ENCODE measurements at regions not wholly inside any gene's neighbourhood (a gene's known extent, or its start where the extent isn't known, plus 50 kb on each side); places are given as distances from the start of the nearest gene placed in this dataset.

- Histone ChIP-seq H3K79me2 (replicated peaks; ENCODE audit: insufficient read depth, low read length) (no peaks in the 10 kb centered on the region), H3K4me3 (ENCODE audit: low read length) (no peak overlapping the region), H3K36me3 (ENCODE audit: insufficient read depth, low read length) (no peaks in the 10 kb centered on the region), H3K27me3 (ENCODE audit: insufficient read depth, low read depth, low read length) (no peaks in the 10 kb centered on the region), H3K9ac (ENCODE audit: low read length) (no peak overlapping the region), H3K9me3 (ENCODE audit: low read length) (no peaks in the 10 kb centered on the region), H3K9me2 (ENCODE audit: insufficient read depth, low read length) (no peaks in the 10 kb centered on the region), H2AFZ (ENCODE audit: low read depth, low read length) (no peak overlapping the region), H3K27ac (ENCODE audit: low read length) (no peak overlapping the region), H3K4me2 (ENCODE audit: low read length) (no peak overlapping the region), H4K20me1 (ENCODE audit: insufficient read depth) (no peaks in the 10 kb centered on the region), H3F3A (ENCODE audit: insufficient read depth, low read length, poor library complexity, severe bottlenecking) (no peaks in the 10 kb centered on the region)
- TF ChIP-seq REST (IDR thresholded peaks at IDR 0.05; ENCODE audit: borderline replicate concordance) (no peak), CTCF (IDR thresholded peaks at IDR 0.05; ENCODE audit: poor library complexity, severe bottlenecking) (no peak), MXI1 (conservative IDR thresholded peaks at IDR 0.05; ENCODE audit: poor library complexity, severe bottlenecking) (no peak), SMC3 (conservative IDR thresholded peaks at IDR 0.05; ENCODE audit: poor library complexity) (no peak), EP300 (conservative IDR thresholded peaks at IDR 0.05; ENCODE audit: poor library complexity, severe bottlenecking) (no peak), POLR2AphosphoS5 (IDR thresholded peaks at IDR 0.05) (no peak), RAD21 (conservative IDR thresholded peaks at IDR 0.05) (no peak), TAF1 (IDR thresholded peaks at IDR 0.05; ENCODE audit: low read depth) (no peak), EZH2 (IDR thresholded peaks at IDR 0.05; ENCODE audit: borderline replicate concordance, insufficient read depth, low read length, poor library complexity, severe bottlenecking) (no peak)
Measured at GRCh38 chr11:31922450-31922849, 111.3 kb upstream of the PAX6 start.

- Histone ChIP-seq H3K27ac (ENCODE audit: low read length) (no peak overlapping the region), H3K27me3 (ENCODE audit: insufficient read depth, low read depth, low read length) (no peaks in the 10 kb centered on the region), H2AFZ (ENCODE audit: low read depth, low read length) (no peak overlapping the region), H3K9me2 (ENCODE audit: insufficient read depth, low read length) (no peaks in the 10 kb centered on the region), H3K9ac (ENCODE audit: low read length) (no peak overlapping the region), H3K36me3 (ENCODE audit: insufficient read depth, low read length) (no peaks in the 10 kb centered on the region), H3F3A (ENCODE audit: insufficient read depth, low read length, poor library complexity, severe bottlenecking) (no peaks in the 10 kb centered on the region), H4K20me1 (ENCODE audit: insufficient read depth) (no peaks in the 10 kb centered on the region), H3K79me2 (replicated peaks; ENCODE audit: insufficient read depth, low read length) (no peaks in the 10 kb centered on the region), H3K4me2 (ENCODE audit: low read length) (no peak overlapping the region), H3K9me3 (ENCODE audit: low read length) (no peaks in the 10 kb centered on the region), H3K4me3 (ENCODE audit: low read length) (no peak overlapping the region)
- TF ChIP-seq CTCF (IDR thresholded peaks at IDR 0.05; ENCODE audit: poor library complexity, severe bottlenecking) (no peak), SMC3 (conservative IDR thresholded peaks at IDR 0.05; ENCODE audit: poor library complexity) (no peak), EZH2 (IDR thresholded peaks at IDR 0.05; ENCODE audit: borderline replicate concordance, insufficient read depth, low read length, poor library complexity, severe bottlenecking) (no peak), TAF1 (IDR thresholded peaks at IDR 0.05; ENCODE audit: low read depth) (no peak), EP300 (conservative IDR thresholded peaks at IDR 0.05; ENCODE audit: poor library complexity, severe bottlenecking) (no peak), MXI1 (conservative IDR thresholded peaks at IDR 0.05; ENCODE audit: poor library complexity, severe bottlenecking) (no peak), POLR2AphosphoS5 (IDR thresholded peaks at IDR 0.05) (no peak), RAD21 (conservative IDR thresholded peaks at IDR 0.05) (no peak), REST (IDR thresholded peaks at IDR 0.05; ENCODE audit: borderline replicate concordance) (no peak)
Measured at GRCh38 chr11:31921081-31921480, 110.0 kb upstream of the PAX6 start.

Data from neural cell (in vitro differentiated cells).